K562 (cell line): ENCODE measurements at regions not wholly inside any gene's neighbourhood (a gene's known extent, or its start where the extent isn't known, plus 50 kb on each side); places are given as distances from the start of the nearest gene placed in this dataset.

Experiments used
- ATAC-seq: fragments of 200-7000 bp; cut with Tn5 transposase; 3 replicates; pipeline ENCODE4 v1.9.1; 2020; ENCODE audit warnings: moderate library complexity
- BruUV-seq: library from RNA; stranded (reverse); fragments of 400-500 nt; replicated peaks from 2 replicates; lab custom pipeline; 2021; lab: Mats Ljungman, UMichigan
- CTCF ChIA-PET: fragments of 300-600 bp; formaldehyde crosslinking; extraction: SDS; loops from one replicate; lab custom pipeline; 2021; ENCODE audit warnings: low intra/inter-chr PET ratio; lab: Yijun Ruan, JAX
- POLR2A ChIA-PET: fragments of 300-600, 350-650 bp; sonication (Branson Sonifier 250); formaldehyde crosslinking; extraction: SDS; loops from one replicate; lab custom pipeline; 2021; ENCODE audit warnings: antibody characterized with exemption, inconsistent platforms; lab: Yijun Ruan, JAX
- DNase-seq, 4 experiments: peaks; one replicate each; pipeline versions ENCODE4 v3.0.0 to v3.0.0-alpha.2; 2011 to 2018; ENCODE audit warnings: low spot score in 3 of 4, mixed read lengths in 3 of 4; ENCODE audit errors: extremely low read depth in 1 of 4
- FAIRE-seq: peaks from 2 replicates; lab custom pipeline; 2011; peaks lifted over from hg19 to GRCh38; lab: Jason Lieb, UNC
- H2AFZ ChIP-seq: 2 replicates; pipeline ENCODE4 v1.6.0; 2011; ENCODE audit warnings: low read depth, low read length, control low read depth, inconsistent platforms
- H3K27ac ChIP-seq: fragments of 200-600 bp; 3 replicates; pipeline ENCODE4 v1.8.0; 2011; ENCODE audit warnings: low read depth, mild to moderate bottlenecking, control low read depth, inconsistent platforms, low read length, moderate library complexity, mixed read lengths; ENCODE audit errors: extremely low read depth
- H3K27me3 ChIP-seq, 2 experiments: fragments of 300-600 bp in 1 of 2; 2 replicates in 1 of 2; 3 replicates in 1 of 2; pipeline versions ENCODE4 v1.6.0 to v1.8.0; 2011; ENCODE audit warnings: inconsistent platforms in 2 of 2, low read length in 2 of 2, mild to moderate bottlenecking in 1 of 2, mixed read lengths in 1 of 2, moderate library complexity in 1 of 2; ENCODE audit not compliant: control insufficient read depth in 2 of 2, insufficient read depth in 2 of 2
- H3K36me3 ChIP-seq: fragments of 300-600 bp; 3 replicates; pipeline ENCODE4 v1.8.0; 2011; ENCODE audit warnings: mild to moderate bottlenecking, low read length, inconsistent platforms; ENCODE audit not compliant: control insufficient read depth, insufficient read depth
- H3K4me1 ChIP-seq, 2 experiments: fragments of 200-600 bp in 1 of 2; replicated peaks in 1 of 2; 2 replicates in 1 of 2; 3 replicates in 1 of 2; pipeline versions ENCODE4 v1.5.1 to v1.8.0; 2011; ENCODE audit warnings: inconsistent platforms in 2 of 2, low read length in 2 of 2, mild to moderate bottlenecking in 1 of 2, mixed read lengths in 1 of 2, moderate library complexity in 1 of 2; ENCODE audit not compliant: control insufficient read depth in 2 of 2, insufficient read depth in 2 of 2
- H3K4me2 ChIP-seq: 2 replicates; pipeline ENCODE4 v1.6.1; 2011; ENCODE audit warnings: low read length, control low read depth, inconsistent platforms, mixed read lengths; ENCODE audit not compliant: insufficient read depth
- H3K4me3 ChIP-seq: fragments of 200-600 bp; sonication (generic), shearing (Covaris generic); 2 replicates; pipeline ENCODE4 v1.5.1; 2016; ENCODE audit warnings: control low read depth, inconsistent platforms
- H3K79me2 ChIP-seq: fragments of 200-600 bp; 3 replicates; pipeline ENCODE4 v1.8.0; 2011; ENCODE audit warnings: low read length, inconsistent platforms; ENCODE audit not compliant: control insufficient read depth, insufficient read depth
- H3K9ac ChIP-seq, 2 experiments: 2 replicates each; pipeline versions ENCODE4 v1.6.0 to v1.6.1; 2011; ENCODE audit warnings: low read depth in 2 of 2, low read length in 2 of 2, control low read depth in 1 of 2, inconsistent platforms in 1 of 2, mild to moderate bottlenecking in 1 of 2, mixed read lengths in 1 of 2; ENCODE audit not compliant: insufficient read depth in 1 of 2
- H3K9me1 ChIP-seq: one replicate; pipeline ENCODE4 v1.6.0; 2011; ENCODE audit warnings: inconsistent platforms, mild to moderate bottlenecking, low read length, moderate library complexity; ENCODE audit not compliant: control insufficient read depth, insufficient read depth
- H3K9me3 ChIP-seq: replicated peaks from 2 replicates; pipeline ENCODE4 v1.5.1; 2011; ENCODE audit warnings: low read depth, low read length, inconsistent platforms; ENCODE audit not compliant: control insufficient read depth, insufficient read depth
- H4K20me1 ChIP-seq: replicated peaks from 2 replicates; pipeline ENCODE4 v1.6.1; 2011; ENCODE audit warnings: low read length, inconsistent platforms, mixed read lengths; ENCODE audit not compliant: control insufficient read depth, insufficient read depth
- ARNT ChIP-seq, 2 experiments: fragments of 450-650 bp; IDR thresholded peaks; 2 replicates each; pipeline ENCODE4 v1.6.1; 2016; ENCODE audit warnings: mild to moderate bottlenecking in 1 of 2
- GTF2A2 ChIP-seq: IDR thresholded peaks from 2 replicates; pipeline ENCODE4 v1.6.1; 2016; ENCODE audit warnings: mild to moderate bottlenecking, missing genetic modification characterization, missing compliant biosample characterization
- GTF2F1 ChIP-seq: IDR thresholded peaks from 2 replicates; pipeline ENCODE4 v1.6.1; 2011; ENCODE audit warnings: low read depth, low read length, improper control_type of control experiment
- MAFK ChIP-seq: IDR thresholded peaks from 2 replicates; pipeline ENCODE4 v1.6.1; 2011; ENCODE audit warnings: low read length, improper control_type of control experiment
- PCBP2 ChIP-seq: fragments of 200-400 bp; formaldehyde crosslinking; IDR thresholded peaks from 2 replicates; pipeline ENCODE4 v1.6.1; 2018; ENCODE audit warnings: low read length, low read depth, mild to moderate bottlenecking, moderate library complexity; ENCODE audit not compliant: poor library complexity, severe bottlenecking
- WGBS: fragments of 100-300 bp; shearing (Covaris generic); methylation state at CpG from one replicate; pipeline ENCODE4 v1.1.6; 2016; ENCODE audit warnings: low coverage, mixed read lengths; ENCODE audit not compliant: insufficient coverage; ENCODE audit errors: missing lambda C conversion rate; 5-methylcytosine and 5-hydroxymethylcytosine counted together
- in situ Hi-C: fragments of 300-500 bp; cut with MboI; formaldehyde crosslinking; loops from 4 replicates; pipeline ENCODE4 v1.15.0; 2018; ENCODE audit warnings: inconsistent platforms, mixed read lengths
- intact Hi-C: fragments of 100-400 bp; cut with micrococcal nuclease; formaldehyde crosslinking; loops from 2 replicates; pipeline ENCODE4 v1.14.2; 2022
- TF ChIP-seq, protein P1 (sequence below), 2 experiments: IDR thresholded peaks; 2 replicates each; pipeline ENCODE4 v1.6.1; 2012; ENCODE audit warnings: improper control_type of control experiment in 2 of 2, low read depth in 2 of 2, low read length in 2 of 2, borderline replicate concordance in 1 of 2

DNA sequence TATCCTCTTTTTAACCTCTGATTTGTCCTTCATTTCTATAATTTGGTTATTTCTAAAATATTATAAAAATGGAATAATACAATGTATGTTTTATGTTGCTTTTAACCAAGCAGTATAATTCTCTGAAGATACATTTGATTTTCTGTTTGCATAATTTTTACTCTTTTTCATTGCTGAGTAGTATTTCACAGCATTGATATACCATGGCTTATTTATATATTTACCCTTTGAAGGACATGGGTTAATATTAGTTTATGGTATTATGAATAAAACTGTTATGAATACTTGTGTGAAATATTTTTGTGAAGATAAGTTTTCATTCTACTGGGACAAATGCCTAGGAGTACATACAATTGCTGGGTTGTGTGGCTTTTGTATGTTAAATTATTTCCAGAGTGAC, 748.6 kb downstream of the TENT5A start (continued):
- TF ChIP-seq ARNT (IDR thresholded peaks at IDR 0.05), result no peak
- no peak for TF ChIP-seq MAFK

DNA sequence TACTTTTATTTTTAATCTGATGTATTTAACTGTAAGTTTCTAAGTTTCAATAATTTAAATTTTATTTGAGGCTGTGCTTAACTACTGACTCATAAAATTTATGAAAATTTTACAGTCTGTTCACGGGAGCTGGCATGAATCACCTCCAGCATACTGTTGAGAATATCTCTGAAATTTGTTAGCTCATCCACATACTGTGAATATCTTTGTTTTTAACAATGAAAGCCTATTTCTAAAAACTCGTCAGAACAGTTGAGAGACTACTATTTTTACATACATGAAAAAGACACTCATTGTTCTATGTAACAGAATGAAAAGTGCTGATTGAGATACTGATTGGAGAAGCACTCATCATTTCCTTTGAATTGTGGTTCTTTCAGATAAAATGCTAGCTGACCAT, 749.3 kb downstream of the TENT5A start:
- intact Hi-C loops, result no loop called here
- no peaks in the 10 kb centered on the region for H3K9me1 ChIP-seq
- H3K79me2 ChIP-seq, result no peaks in the 10 kb centered on the region
- no peaks in the 10 kb centered on the region for H3K9me3 ChIP-seq
- H3K4me3 ChIP-seq, result no peak overlapping the region
- H3K27me3 ChIP-seq, result no peaks in the 10 kb centered on the region
- DNase-seq (no peak), FAIRE-seq (no peak), ATAC-seq (no peak)
- H3K27ac ChIP-seq, result no peak overlapping the region
- 0% methylated on average over 2 of the region's 2 CpGs for WGBS
- no peak overlapping the region for H3K9ac ChIP-seq
- H3K4me1 ChIP-seq, result no peaks in the 10 kb centered on the region
- H3K4me2 ChIP-seq, result no peak overlapping the region
- TF ChIP-seq, protein P1, sequence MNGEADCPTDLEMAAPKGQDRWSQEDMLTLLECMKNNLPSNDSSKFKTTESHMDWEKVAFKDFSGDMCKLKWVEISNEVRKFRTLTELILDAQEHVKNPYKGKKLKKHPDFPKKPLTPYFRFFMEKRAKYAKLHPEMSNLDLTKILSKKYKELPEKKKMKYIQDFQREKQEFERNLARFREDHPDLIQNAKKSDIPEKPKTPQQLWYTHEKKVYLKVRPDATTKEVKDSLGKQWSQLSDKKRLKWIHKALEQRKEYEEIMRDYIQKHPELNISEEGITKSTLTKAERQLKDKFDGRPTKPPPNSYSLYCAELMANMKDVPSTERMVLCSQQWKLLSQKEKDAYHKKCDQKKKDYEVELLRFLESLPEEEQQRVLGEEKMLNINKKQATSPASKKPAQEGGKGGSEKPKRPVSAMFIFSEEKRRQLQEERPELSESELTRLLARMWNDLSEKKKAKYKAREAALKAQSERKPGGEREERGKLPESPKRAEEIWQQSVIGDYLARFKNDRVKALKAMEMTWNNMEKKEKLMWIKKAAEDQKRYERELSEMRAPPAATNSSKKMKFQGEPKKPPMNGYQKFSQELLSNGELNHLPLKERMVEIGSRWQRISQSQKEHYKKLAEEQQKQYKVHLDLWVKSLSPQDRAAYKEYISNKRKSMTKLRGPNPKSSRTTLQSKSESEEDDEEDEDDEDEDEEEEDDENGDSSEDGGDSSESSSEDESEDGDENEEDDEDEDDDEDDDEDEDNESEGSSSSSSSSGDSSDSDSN (IDR thresholded peaks at IDR 0.05; ENCODE audit: borderline replicate concordance in 1 of 2, low read depth in 2 of 2, low read length in 2 of 2), result no peak
- TF ChIP-seq GTF2F1 (no peak), GTF2A2 (tag) (no peak), PCBP2 (no peak)
- no TSS peak for BruUV-seq
- H3K36me3 ChIP-seq, result no peaks in the 10 kb centered on the region
- ChIA-PET CTCF (no interaction called here), POLR2A (no interaction called here)
- H4K20me1 ChIP-seq, result no peaks in the 10 kb centered on the region
- H2AFZ ChIP-seq, result no peak overlapping the region
- in situ Hi-C loops, result no loop called here
